MM.1S (cell line): ENCODE measurements at regions not wholly inside any gene's neighbourhood (a gene's known extent, or its start where the extent isn't known, plus 50 kb on each side); places are given as distances from the start of the nearest gene placed in this dataset.

ENCODE experiments used
- DNase-seq: peaks from one replicate; pipeline ENCODE4 v3.0.0-alpha.2; 2015
- H2AFZ ChIP-seq: fragments of 300-600 bp; sonication (generic); 2 replicates; pipeline ENCODE4 v1.6.0; 2016; ENCODE audit warnings: antibody characterized with exemption, low read length
- H3F3A ChIP-seq: fragments of 300-600 bp; sonication (generic); 2 replicates; pipeline ENCODE4 v1.6.1; 2016; ENCODE audit warnings: mild to moderate bottlenecking, antibody characterized with exemption, low read length, moderate library complexity, mixed read lengths; ENCODE audit not compliant: insufficient read depth
- H3K27ac ChIP-seq: fragments of 300-600 bp; sonication (generic); 2 replicates; pipeline ENCODE4 v1.5.1; 2016; ENCODE audit warnings: mild to moderate bottlenecking, low read length
- H3K27me3 ChIP-seq: fragments of 300-600 bp; sonication (generic); replicated peaks from 2 replicates; pipeline ENCODE4 v1.6.0; 2016; ENCODE audit warnings: low read length; ENCODE audit not compliant: insufficient read depth
- H3K36me3 ChIP-seq: fragments of 300-600 bp; sonication (generic); replicated peaks from 2 replicates; pipeline ENCODE4 v1.6.1; 2016; ENCODE audit warnings: mild to moderate bottlenecking, low read length, mixed read lengths; ENCODE audit not compliant: insufficient read depth
- H3K4me1 ChIP-seq: fragments of 300-600 bp; sonication (generic); 2 replicates; pipeline ENCODE4 v1.6.1; 2016; ENCODE audit warnings: low read length, mixed read lengths
- H3K4me2 ChIP-seq: fragments of 300-600 bp; sonication (generic); 2 replicates; pipeline ENCODE4 v1.6.0; 2016; ENCODE audit warnings: low read depth, low read length
- H3K4me3 ChIP-seq: fragments of 300-600 bp; sonication (generic); 2 replicates; pipeline ENCODE4 v1.5.1; 2016; ENCODE audit warnings: low read length, mixed read lengths
- H3K79me2 ChIP-seq: fragments of 300-600 bp; sonication (generic); 2 replicates; pipeline ENCODE4 v1.6.1; 2016; ENCODE audit warnings: mixed run types, low read length, mixed read lengths
- H3K9ac ChIP-seq: fragments of 300-600 bp; sonication (generic); 2 replicates; pipeline ENCODE4 v1.6.1; 2016; ENCODE audit warnings: low read length, mixed read lengths
- H3K9me2 ChIP-seq: fragments of 300-600 bp; sonication (generic); replicated peaks from 2 replicates; pipeline ENCODE4 v1.6.1; 2016; ENCODE audit warnings: mild to moderate bottlenecking, low read length, mixed read lengths; ENCODE audit not compliant: insufficient read depth
- H3K9me3 ChIP-seq: fragments of 300-600 bp; sonication (generic); replicated peaks from 2 replicates; pipeline ENCODE4 v1.6.1; 2016; ENCODE audit warnings: mild to moderate bottlenecking, low read length, mixed read lengths; ENCODE audit not compliant: insufficient read depth
- H4K20me1 ChIP-seq: fragments of 300-600 bp; sonication (generic); 2 replicates; pipeline ENCODE4 v1.6.1; 2016; ENCODE audit warnings: mild to moderate bottlenecking, low read length, moderate library complexity, mixed read lengths; ENCODE audit not compliant: insufficient read depth
- EZH2 ChIP-seq: fragments of 300-600 bp; sonication (generic); optimal IDR thresholded peaks from 2 replicates; pipeline ENCODE3; 2017; ENCODE audit warnings: low read depth, mild to moderate bottlenecking, antibody characterized with exemption, low read length, mixed read lengths
- EZH2phosphoT487 ChIP-seq: fragments of 300-600 bp; sonication (generic); IDR thresholded peaks from 2 replicates; pipeline ENCODE4 v1.6.1; 2018; ENCODE audit warnings: antibody characterized with exemption, low read length
- TF ChIP-seq, protein P1 (sequence below): fragments of 300-600 bp; sonication (generic); IDR thresholded peaks from 2 replicates; pipeline ENCODE4 v1.5.1; 2016; ENCODE audit warnings: antibody characterized with exemption, low read length, mixed read lengths

- Histone ChIP-seq H3K4me1 (no peaks in the 10 kb centered on the region), H3K9me2 (no peaks in the 10 kb centered on the region), H3F3A (no peaks in the 10 kb centered on the region), H3K4me3 (no peak overlapping the region), H3K27me3 (peaks cover 92% of the 10 kb centered on the region), H2AFZ (no peak overlapping the region), H3K36me3 (no peaks in the 10 kb centered on the region), H3K4me2 (no peak overlapping the region), H3K79me2 (no peaks in the 10 kb centered on the region), H4K20me1 (no peaks in the 10 kb centered on the region), H3K9me3 (no peaks in the 10 kb centered on the region), H3K9ac (no peak overlapping the region), H3K27ac (no peak overlapping the region)
- TF ChIP-seq EZH2phosphoT487 (no peak), EZH2 (no peak)
- TF ChIP-seq, protein P1, sequence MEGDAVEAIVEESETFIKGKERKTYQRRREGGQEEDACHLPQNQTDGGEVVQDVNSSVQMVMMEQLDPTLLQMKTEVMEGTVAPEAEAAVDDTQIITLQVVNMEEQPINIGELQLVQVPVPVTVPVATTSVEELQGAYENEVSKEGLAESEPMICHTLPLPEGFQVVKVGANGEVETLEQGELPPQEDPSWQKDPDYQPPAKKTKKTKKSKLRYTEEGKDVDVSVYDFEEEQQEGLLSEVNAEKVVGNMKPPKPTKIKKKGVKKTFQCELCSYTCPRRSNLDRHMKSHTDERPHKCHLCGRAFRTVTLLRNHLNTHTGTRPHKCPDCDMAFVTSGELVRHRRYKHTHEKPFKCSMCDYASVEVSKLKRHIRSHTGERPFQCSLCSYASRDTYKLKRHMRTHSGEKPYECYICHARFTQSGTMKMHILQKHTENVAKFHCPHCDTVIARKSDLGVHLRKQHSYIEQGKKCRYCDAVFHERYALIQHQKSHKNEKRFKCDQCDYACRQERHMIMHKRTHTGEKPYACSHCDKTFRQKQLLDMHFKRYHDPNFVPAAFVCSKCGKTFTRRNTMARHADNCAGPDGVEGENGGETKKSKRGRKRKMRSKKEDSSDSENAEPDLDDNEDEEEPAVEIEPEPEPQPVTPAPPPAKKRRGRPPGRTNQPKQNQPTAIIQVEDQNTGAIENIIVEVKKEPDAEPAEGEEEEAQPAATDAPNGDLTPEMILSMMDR = no peak
- DNase-seq = no peak
Measured at GRCh38 chr1:30596470-30596869, 126.9 kb downstream of the MATN1 start.

DNA sequence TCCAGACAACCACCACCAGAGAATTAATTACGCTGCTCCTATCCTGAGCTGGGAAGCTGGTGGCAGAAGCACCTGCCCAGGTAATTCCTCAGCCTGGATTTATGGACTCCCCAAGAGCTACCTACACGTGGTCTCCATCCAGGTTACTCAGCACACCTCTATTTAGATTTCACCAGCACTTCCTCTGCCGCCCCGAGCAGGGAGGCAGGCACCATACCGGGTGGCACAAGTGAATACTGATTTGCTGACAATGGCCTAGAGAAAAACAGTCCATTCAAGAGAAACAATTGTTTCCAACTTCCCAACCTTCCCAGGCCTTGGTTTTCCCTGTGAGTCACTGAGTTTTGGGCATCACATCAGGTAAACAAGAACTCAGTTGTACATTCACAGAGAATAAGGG lies 134.3 kb downstream of the MATN1 start:
- Histone ChIP-seq H3K79me2 (no peaks in the 10 kb centered on the region), H3K9me2 (no peaks in the 10 kb centered on the region), H3K4me3 (no peak overlapping the region), H3K4me2 (no peak overlapping the region), H3K4me1 (no peaks in the 10 kb centered on the region), H3K27ac (no peak overlapping the region), H3K36me3 (no peaks in the 10 kb centered on the region), H3K9me3 (no peaks in the 10 kb centered on the region), H2AFZ (no peak overlapping the region), H3K27me3 (peaks cover 69% of the 10 kb centered on the region), H3F3A (no peaks in the 10 kb centered on the region), H4K20me1 (no peaks in the 10 kb centered on the region), H3K9ac (no peak overlapping the region)
- TF ChIP-seq EZH2 (no peak), EZH2phosphoT487 (no peak)
- TF ChIP-seq, protein P1 = no peak
- no peak for DNase-seq

GRCh38 chr1:30588311-30589073 lies 134.9 kb downstream of the MATN1 start:
- Histone ChIP-seq H4K20me1 (no peaks in the 10 kb centered on the region), H3K36me3 (no peaks in the 10 kb centered on the region), H3K9me3 (no peaks in the 10 kb centered on the region), H3K27ac (no peak overlapping the region), H3K4me3 (no peak overlapping the region), H3K9me2 (no peaks in the 10 kb centered on the region), H3K27me3 (peaks cover 66% of the 10 kb centered on the region), H3K9ac (no peak overlapping the region), H3K4me2 (no peak overlapping the region), H2AFZ (no peak overlapping the region), H3K79me2 (no peaks in the 10 kb centered on the region), H3K4me1 (no peaks in the 10 kb centered on the region), H3F3A (no peaks in the 10 kb centered on the region)
- TF ChIP-seq EZH2 = no peak
- TF ChIP-seq EZH2phosphoT487 = no peak
- TF ChIP-seq, protein P1 = no peak
- DNase-seq = no peak
